NT2/D1 (cell line): ENCODE measurements at regions not wholly inside any gene's neighbourhood (a gene's known extent, or its start where the extent isn't known, plus 50 kb on each side); places are given as distances from the start of the nearest gene placed in this dataset.

Source experiments
- YY1 ChIP-seq: IDR thresholded peaks from 2 replicates; pipeline ENCODE4 v1.6.1; 2011; ENCODE audit not compliant: insufficient read length, insufficient read depth
- ZNF274 ChIP-seq: IDR thresholded peaks from 2 replicates; pipeline ENCODE4 v1.6.1; 2011; ENCODE audit warnings: mild to moderate bottlenecking, low read depth, low read length

GRCh38 chr4:45518832-45519231 is 605.0 kb downstream of the GABRG1 start:
- TF ChIP-seq YY1 (no peak), ZNF274 (no peak)
